PC-9 (cell line): ENCODE measurements at regions not wholly inside any gene's neighbourhood (a gene's known extent, or its start where the extent isn't known, plus 50 kb on each side); places are given as distances from the start of the nearest gene placed in this dataset.

Experiments used
- BruUV-seq: library from RNA; stranded (reverse); fragments of 400-500 nt; replicated peaks from 2 replicates; lab custom pipeline; 2021; lab: Mats Ljungman, UMichigan
- CTCF ChIA-PET: fragments of 300-600 bp; sonication (Branson Sonifier 250); formaldehyde crosslinking; loops from one replicate; lab custom pipeline; 2022; ENCODE audit warnings: antibody characterized with exemption; lab: Charles Lee
- POLR2A ChIA-PET: fragments of 300-600 bp; sonication (Branson Sonifier 250); formaldehyde crosslinking; loops from one replicate; lab custom pipeline; 2022; ENCODE audit warnings: antibody characterized with exemption; ENCODE audit not compliant: unreplicated experiment; lab: Charles Lee
- DNase-seq, 2 experiments: peaks; one replicate each; pipeline versions ENCODE4 v3.0.0 to v3.0.0-alpha.2; 2015 to 2022; ENCODE audit warnings: mixed read lengths in 1 of 2
- H2AFZ ChIP-seq: fragments of 200-600 bp; sonication (generic); 2 replicates; pipeline ENCODE4 v1.8.1; 2017; ENCODE audit warnings: antibody characterized with exemption
- H3F3A ChIP-seq: fragments of 200-600 bp; sonication (generic); 2 replicates; pipeline ENCODE4 v1.8.1; 2017; ENCODE audit warnings: antibody characterized with exemption, mild to moderate bottlenecking, low read depth; ENCODE audit not compliant: insufficient read depth
- H3K27ac ChIP-seq: fragments of 200-600 bp; sonication (generic); 2 replicates; pipeline ENCODE4 v1.6.1; 2016; ENCODE audit warnings: mixed run types
- H3K27me3 ChIP-seq: fragments of 200-600 bp; sonication (generic); 2 replicates; pipeline ENCODE4 v1.6.1; 2016; ENCODE audit warnings: low read depth, mixed run types; ENCODE audit not compliant: insufficient read depth
- H3K36me3 ChIP-seq: fragments of 200-600 bp; sonication (generic); 2 replicates; pipeline ENCODE4 v1.6.1; 2016; ENCODE audit warnings: low read depth, mixed run types
- H3K4me1 ChIP-seq: fragments of 200-600 bp; sonication (generic); replicated peaks from 2 replicates; pipeline ENCODE4 v1.6.1; 2016; ENCODE audit warnings: mixed run types; ENCODE audit not compliant: insufficient read depth
- H3K4me2 ChIP-seq: fragments of 200-600 bp; sonication (generic); 2 replicates; pipeline ENCODE4 v1.6.1; 2017; ENCODE audit warnings: mixed run types
- H3K4me3 ChIP-seq: fragments of 200-600 bp; sonication (generic); 2 replicates; pipeline ENCODE4 v1.6.1; 2016; ENCODE audit warnings: mixed run types
- H3K79me2 ChIP-seq: fragments of 200-600 bp; sonication (generic); 2 replicates; pipeline ENCODE4 v1.6.1; 2017; ENCODE audit warnings: low read depth, mixed run types
- H3K9me2 ChIP-seq: fragments of 200-600 bp; sonication (generic); 2 replicates; pipeline ENCODE4 v1.8.1; 2017; ENCODE audit warnings: mild to moderate bottlenecking; ENCODE audit not compliant: insufficient read depth
- H3K9me3 ChIP-seq: fragments of 200-600 bp; sonication (generic); 2 replicates; pipeline ENCODE4 v1.8.1; 2016; ENCODE audit warnings: low read depth; ENCODE audit not compliant: insufficient read depth
- H4K20me1 ChIP-seq: fragments of 200-600 bp; sonication (generic); 2 replicates; pipeline ENCODE4 v1.8.1; 2017; ENCODE audit not compliant: insufficient read depth
- EZH2 ChIP-seq: fragments of 200-600 bp; sonication (generic); IDR thresholded peaks from 2 replicates; pipeline ENCODE4 v1.8.0; 2017; ENCODE audit warnings: antibody characterized with exemption, low read depth
- intact Hi-C: fragments of 100-400 bp; cut with micrococcal nuclease; formaldehyde crosslinking; loops from one replicate; pipeline ENCODE4 v1.10.0; 2022; ENCODE audit not compliant: unreplicated experiment
- TF ChIP-seq, protein P1 (sequence below): fragments of 200-600 bp; sonication (generic); conservative IDR thresholded peaks from 2 replicates; pipeline ENCODE4 v1.6.1; 2017; ENCODE audit warnings: mixed run types, antibody characterized with exemption, mild to moderate bottlenecking, moderate library complexity

DNA sequence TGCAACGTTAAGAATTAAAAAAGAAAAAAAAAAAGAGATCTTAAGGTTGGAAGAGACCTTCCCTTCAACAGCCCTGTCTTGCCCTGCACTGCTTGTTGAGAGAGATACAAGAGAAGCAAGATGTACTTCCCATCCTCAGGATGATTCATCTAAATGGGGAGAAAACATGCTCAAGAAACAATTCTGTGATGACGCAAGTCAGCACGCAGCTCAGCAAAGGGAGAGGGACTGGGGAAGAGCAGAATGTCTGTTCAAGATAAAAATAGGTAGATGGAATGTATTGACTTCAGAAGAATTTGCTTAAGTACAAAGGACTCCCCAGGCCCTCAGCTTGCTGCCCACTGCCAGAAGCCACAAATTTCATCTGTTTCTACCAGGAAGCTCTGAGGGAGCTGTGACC is 198.2 kb upstream of the SPRED2 start:
- H3K79me2 ChIP-seq = no peaks in the 10 kb centered on the region
- intact Hi-C loops = no loop called here
- ChIA-PET CTCF (no interaction called here), POLR2A (no interaction called here)
- no peaks in the 10 kb centered on the region for H3K36me3 ChIP-seq
- H3K9me3 ChIP-seq = no peaks in the 10 kb centered on the region; the same call in 1 of the 2 replicates
- no peak overlapping the region for H2AFZ ChIP-seq
- H3K4me3 ChIP-seq = no peak overlapping the region
- H3F3A ChIP-seq = no peaks in the 10 kb centered on the region
- no peaks in the 10 kb centered on the region for H4K20me1 ChIP-seq
- no peaks in the 10 kb centered on the region for H3K27me3 ChIP-seq
- no peaks in the 10 kb centered on the region for H3K9me2 ChIP-seq
- no peak overlapping the region for H3K27ac ChIP-seq
- TF ChIP-seq EZH2 = no peak
- TF ChIP-seq, protein P1, sequence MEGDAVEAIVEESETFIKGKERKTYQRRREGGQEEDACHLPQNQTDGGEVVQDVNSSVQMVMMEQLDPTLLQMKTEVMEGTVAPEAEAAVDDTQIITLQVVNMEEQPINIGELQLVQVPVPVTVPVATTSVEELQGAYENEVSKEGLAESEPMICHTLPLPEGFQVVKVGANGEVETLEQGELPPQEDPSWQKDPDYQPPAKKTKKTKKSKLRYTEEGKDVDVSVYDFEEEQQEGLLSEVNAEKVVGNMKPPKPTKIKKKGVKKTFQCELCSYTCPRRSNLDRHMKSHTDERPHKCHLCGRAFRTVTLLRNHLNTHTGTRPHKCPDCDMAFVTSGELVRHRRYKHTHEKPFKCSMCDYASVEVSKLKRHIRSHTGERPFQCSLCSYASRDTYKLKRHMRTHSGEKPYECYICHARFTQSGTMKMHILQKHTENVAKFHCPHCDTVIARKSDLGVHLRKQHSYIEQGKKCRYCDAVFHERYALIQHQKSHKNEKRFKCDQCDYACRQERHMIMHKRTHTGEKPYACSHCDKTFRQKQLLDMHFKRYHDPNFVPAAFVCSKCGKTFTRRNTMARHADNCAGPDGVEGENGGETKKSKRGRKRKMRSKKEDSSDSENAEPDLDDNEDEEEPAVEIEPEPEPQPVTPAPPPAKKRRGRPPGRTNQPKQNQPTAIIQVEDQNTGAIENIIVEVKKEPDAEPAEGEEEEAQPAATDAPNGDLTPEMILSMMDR = no peak
- DNase-seq = no peak
- H3K4me2 ChIP-seq = no peak overlapping the region
- BruUV-seq = no TSS peak
- no peaks in the 10 kb centered on the region for H3K4me1 ChIP-seq

GRCh38 chr2:65628156-65628555 is 195.8 kb upstream of the SPRED2 start:
- no peaks in the 10 kb centered on the region for H3F3A ChIP-seq
- no peak overlapping the region for H3K27ac ChIP-seq
- no peaks in the 10 kb centered on the region for H3K9me3 ChIP-seq
- no peaks in the 10 kb centered on the region for H3K79me2 ChIP-seq
- no peaks in the 10 kb centered on the region for H3K4me1 ChIP-seq
- no peak overlapping the region for H3K4me3 ChIP-seq
- no peak overlapping the region for H2AFZ ChIP-seq
- H4K20me1 ChIP-seq = no peaks in the 10 kb centered on the region
- intact Hi-C loops = no loop called here
- ChIA-PET POLR2A (no interaction called here), CTCF (no interaction called here)
- no peak overlapping the region for H3K4me2 ChIP-seq
- BruUV-seq = no TSS peak
- no peaks in the 10 kb centered on the region for H3K36me3 ChIP-seq
- DNase-seq = no peak
- no peaks in the 10 kb centered on the region for H3K9me2 ChIP-seq
- TF ChIP-seq, protein P1 = no peak
- TF ChIP-seq EZH2 = no peak
- H3K27me3 ChIP-seq = no peaks in the 10 kb centered on the region

DNA sequence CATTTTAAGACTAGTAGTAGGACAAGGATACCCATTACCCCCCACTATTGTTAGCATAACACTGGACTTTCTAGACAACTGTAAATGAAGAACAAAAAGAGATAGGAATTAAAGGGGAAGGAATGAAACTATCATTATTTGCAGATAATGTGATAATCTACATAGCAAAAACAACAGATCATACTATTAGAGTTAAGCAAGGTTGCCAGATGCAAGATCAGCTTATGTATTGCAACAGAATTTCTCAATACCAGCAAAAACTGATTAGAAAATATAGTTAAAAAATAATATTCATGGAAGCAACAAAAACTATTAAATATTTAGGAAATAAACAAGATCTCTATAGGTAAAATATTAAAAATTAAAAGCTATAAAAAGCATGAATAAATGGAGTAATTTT is 194.4 kb upstream of the SPRED2 start:
- BruUV-seq = no TSS peak
- Histone ChIP-seq H3K36me3 (no peaks in the 10 kb centered on the region), H4K20me1 (no peaks in the 10 kb centered on the region), H3F3A (no peaks in the 10 kb centered on the region), H3K4me2 (no peak overlapping the region), H3K9me2 (no peaks in the 10 kb centered on the region), H3K27me3 (0 out of 2 replicates have a peak, but pooled peaks cover 6% of the 10 kb centered on the region), H3K27ac (no peak overlapping the region), H3K9me3 (no peaks in the 10 kb centered on the region), H3K4me1 (no peaks in the 10 kb centered on the region), H3K4me3 (no peak overlapping the region), H3K79me2 (no peaks in the 10 kb centered on the region), H2AFZ (no peak overlapping the region)
- TF ChIP-seq EZH2 = no peak
- TF ChIP-seq, protein P1 = no peak
- ChIA-PET CTCF (no interaction called here), POLR2A (no interaction called here)
- intact Hi-C loops = no loop called here
- no peak for DNase-seq
